HEK293 (cell line): ENCODE measurements at regions not wholly inside any gene's neighbourhood (a gene's known extent, or its start where the extent isn't known, plus 50 kb on each side); places are given as distances from the start of the nearest gene placed in this dataset.

ENCODE experiments used
- CTCF ChIA-PET: fragments of 350-600 bp; formaldehyde crosslinking; extraction: SDS; loops from one replicate; lab custom pipeline; 2021; ENCODE audit warnings: antibody characterized with exemption; lab: Yijun Ruan, JAX
- POLR2A ChIA-PET: fragments of 300-600 bp; formaldehyde crosslinking; extraction: SDS; loops from one replicate; lab custom pipeline; 2020; ENCODE audit warnings: antibody characterized with exemption, inconsistent platforms; lab: Yijun Ruan, JAX
- H3K27ac ChIP-seq: fragments of 200-500 bp; sonication (Bioruptor generic); 2 replicates; pipeline ENCODE4 v1.5.1; 2014; ENCODE audit warnings: low read depth, low read length, control low read depth, inconsistent platforms; ENCODE audit errors: extremely low read depth
- H3K36me3 ChIP-seq, 2 experiments: fragments of 200-500 bp in 1 of 2; sonication (Bioruptor generic) in 1 of 2; 1 replicate in 1 of 2; 2 replicates in 1 of 2; pipeline ENCODE4 v1.5.1; 2014 to 2017; ENCODE audit warnings: inconsistent platforms in 2 of 2, low read length in 2 of 2; ENCODE audit not compliant: control insufficient read depth in 2 of 2, insufficient read depth in 1 of 2
- H3K4me1 ChIP-seq: fragments of 200-500 bp; sonication (Bioruptor generic); 2 replicates; pipeline ENCODE4 v1.5.1; 2014; ENCODE audit warnings: mild to moderate bottlenecking, low read length, inconsistent platforms; ENCODE audit not compliant: control insufficient read depth, insufficient read depth
- H3K4me3 ChIP-seq: 2 replicates; pipeline ENCODE4 v1.5.1; 2011; ENCODE audit warnings: low read depth, mild to moderate bottlenecking, control low read depth, low read length, moderate library complexity
- H3K9me3 ChIP-seq: fragments of 200-500 bp; sonication (Bioruptor generic); 2 replicates; pipeline ENCODE4 v1.5.1; 2014; ENCODE audit warnings: low read depth, low read length, inconsistent platforms; ENCODE audit not compliant: control insufficient read depth, insufficient read depth
- HIC1 ChIP-seq: fragments of 450-650 bp; formaldehyde crosslinking; IDR thresholded peaks from 2 replicates; pipeline ENCODE4 v1.5.1; 2016; ENCODE audit warnings: missing biosample characterization, missing genetic modification characterization
- SALL2 ChIP-seq: fragments of 450-650 bp; formaldehyde crosslinking; IDR thresholded peaks from 2 replicates; pipeline ENCODE4 v1.5.0; 2017; ENCODE audit warnings: missing biosample characterization, mild to moderate bottlenecking, missing genetic modification characterization, borderline replicate concordance
- SP2 ChIP-seq: fragments of 450-650 bp; formaldehyde crosslinking; IDR thresholded peaks from 2 replicates; pipeline ENCODE4 v1.5.1; 2016; ENCODE audit warnings: missing biosample characterization, missing genetic modification characterization
- ZBTB1 ChIP-seq: fragments of 450-650 bp; formaldehyde crosslinking; IDR thresholded peaks from 2 replicates; pipeline ENCODE4 v1.5.1; 2016; ENCODE audit warnings: missing biosample characterization, missing genetic modification characterization
- ZBTB21 ChIP-seq: fragments of 450-650 bp; formaldehyde crosslinking; IDR thresholded peaks from 2 replicates; pipeline ENCODE4 v1.5.1; 2017; ENCODE audit warnings: missing biosample characterization, missing genetic modification characterization
- ZBTB8A ChIP-seq: fragments of 450-650 bp; formaldehyde crosslinking; IDR thresholded peaks from 2 replicates; pipeline ENCODE4 v1.5.1; 2016; ENCODE audit warnings: missing biosample characterization, missing genetic modification characterization
- ZNF10 ChIP-seq: fragments of 450-650 bp; formaldehyde crosslinking; IDR thresholded peaks from 2 replicates; pipeline ENCODE4 v1.5.1; 2017; ENCODE audit warnings: missing biosample characterization, missing genetic modification characterization
- ZNF133 ChIP-seq: fragments of 450-650 bp; formaldehyde crosslinking; IDR thresholded peaks from 2 replicates; pipeline ENCODE4 v1.5.1; 2016; ENCODE audit warnings: missing biosample characterization, missing genetic modification characterization
- ZNF146 ChIP-seq: fragments of 450-650 bp; formaldehyde crosslinking; IDR thresholded peaks from 2 replicates; pipeline ENCODE4 v1.5.1; 2016; ENCODE audit warnings: missing biosample characterization, missing genetic modification characterization
- ZNF157 ChIP-seq: fragments of 450-650 bp; formaldehyde crosslinking; IDR thresholded peaks from 2 replicates; pipeline ENCODE4 v1.5.1; 2016; ENCODE audit warnings: missing biosample characterization, missing genetic modification characterization
- ZNF211 ChIP-seq: fragments of 450-650 bp; formaldehyde crosslinking; IDR thresholded peaks from 2 replicates; pipeline ENCODE4 v1.5.1; 2016; ENCODE audit warnings: low read depth, missing biosample characterization, missing genetic modification characterization
- ZNF23 ChIP-seq: fragments of 450-650 bp; formaldehyde crosslinking; IDR thresholded peaks from 2 replicates; pipeline ENCODE4 v1.5.1; 2016; ENCODE audit warnings: missing biosample characterization, missing genetic modification characterization, borderline replicate concordance
- ZNF292 ChIP-seq: fragments of 450-650 bp; formaldehyde crosslinking; IDR thresholded peaks from 2 replicates; pipeline ENCODE4 v1.5.1; 2016; ENCODE audit warnings: low read depth, missing biosample characterization, missing genetic modification characterization, borderline replicate concordance
- ZNF324 ChIP-seq: fragments of 450-650 bp; formaldehyde crosslinking; IDR thresholded peaks from 2 replicates; pipeline ENCODE4 v1.5.1; 2016; ENCODE audit warnings: missing biosample characterization, missing genetic modification characterization
- ZNF354C ChIP-seq: fragments of 450-650 bp; formaldehyde crosslinking; IDR thresholded peaks from 2 replicates; pipeline ENCODE4 v1.5.1; 2016; ENCODE audit warnings: missing biosample characterization, missing genetic modification characterization, low read depth, borderline replicate concordance
- ZNF416 ChIP-seq: fragments of 450-650 bp; formaldehyde crosslinking; IDR thresholded peaks from 2 replicates; pipeline ENCODE4 v1.5.1; 2016; ENCODE audit warnings: missing biosample characterization, missing genetic modification characterization
- ZNF518A ChIP-seq: fragments of 450-650 bp; formaldehyde crosslinking; conservative IDR thresholded peaks from 2 replicates; pipeline ENCODE4 v1.5.1; 2016; ENCODE audit warnings: low read depth, missing biosample characterization, missing genetic modification characterization
- ZNF624 ChIP-seq: fragments of 450-650 bp; formaldehyde crosslinking; IDR thresholded peaks from 2 replicates; pipeline ENCODE4 v1.5.1; 2017; ENCODE audit warnings: missing biosample characterization, missing genetic modification characterization
- ZNF654 ChIP-seq: fragments of 450-650 bp; formaldehyde crosslinking; IDR thresholded peaks from 2 replicates; pipeline ENCODE4 v1.5.1; 2016; ENCODE audit warnings: low read depth, missing biosample characterization, missing genetic modification characterization
- ZNF660 ChIP-seq: fragments of 450-650 bp; IDR thresholded peaks from 2 replicates; pipeline ENCODE4 v1.5.1; 2018; ENCODE audit warnings: missing biosample characterization, mild to moderate bottlenecking, missing genetic modification characterization
- ZNF692 ChIP-seq: fragments of 450-650 bp; formaldehyde crosslinking; IDR thresholded peaks from 2 replicates; pipeline ENCODE4 v1.5.1; 2016; ENCODE audit warnings: missing biosample characterization, missing genetic modification characterization
- ZNF747 ChIP-seq: fragments of 450-650 bp; formaldehyde crosslinking; IDR thresholded peaks from 2 replicates; pipeline ENCODE4 v1.5.1; 2016; ENCODE audit warnings: missing biosample characterization, missing genetic modification characterization
- ZNF830 ChIP-seq: fragments of 450-650 bp; IDR thresholded peaks from 2 replicates; pipeline ENCODE4 v1.5.0; 2018; ENCODE audit warnings: missing biosample characterization, missing genetic modification characterization, low read depth, mild to moderate bottlenecking, moderate library complexity
- ZNF843 ChIP-seq: fragments of 450-650 bp; formaldehyde crosslinking; IDR thresholded peaks from 2 replicates; pipeline ENCODE4 v1.5.1; 2016; ENCODE audit warnings: missing biosample characterization, missing genetic modification characterization
- ZSCAN16 ChIP-seq: fragments of 450-650 bp; formaldehyde crosslinking; IDR thresholded peaks from 2 replicates; pipeline ENCODE4 v1.5.1; 2016; ENCODE audit warnings: missing biosample characterization, missing genetic modification characterization
- TF ChIP-seq, protein P1 (sequence below): fragments of 450-650 bp; formaldehyde crosslinking; IDR thresholded peaks from 2 replicates; pipeline ENCODE4 v1.5.1; 2016; ENCODE audit warnings: missing biosample characterization, missing genetic modification characterization
- TF ChIP-seq, protein P2 (sequence below): fragments of 450-650 bp; IDR thresholded peaks from 2 replicates; pipeline ENCODE4 v1.5.1; 2018; ENCODE audit warnings: missing biosample characterization, mild to moderate bottlenecking, missing genetic modification characterization

GRCh38 chr6:74054190-74054589 is 358.2 kb downstream of the CD109 start (continued):
- TF ChIP-seq SP2 (tag by site-specific recombination) (no peak), ZNF146 (tag by site-specific recombination) (no peak), ZBTB8A (tag by site-specific recombination) (no peak), ZNF518A (tag by site-specific recombination) (no peak), ZNF830 (no peak), ZNF416 (no peak), ZNF324 (no peak), ZBTB1 (tag by site-specific recombination) (no peak)
- TF ChIP-seq, protein P1, sequence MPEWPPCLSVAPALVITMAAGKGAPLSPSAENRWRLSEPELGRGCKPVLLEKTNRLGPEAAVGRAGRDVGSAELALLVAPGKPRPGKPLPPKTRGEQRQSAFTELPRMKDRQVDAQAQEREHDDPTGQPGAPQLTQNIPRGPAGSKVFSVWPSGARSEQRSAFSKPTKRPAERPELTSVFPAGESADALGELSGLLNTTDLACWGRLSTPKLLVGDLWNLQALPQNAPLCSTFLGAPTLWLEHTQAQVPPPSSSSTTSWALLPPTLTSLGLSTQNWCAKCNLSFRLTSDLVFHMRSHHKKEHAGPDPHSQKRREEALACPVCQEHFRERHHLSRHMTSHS (tag by site-specific recombination) = no peak
- TF ChIP-seq, all 188 proteins: peak for 0

DNA sequence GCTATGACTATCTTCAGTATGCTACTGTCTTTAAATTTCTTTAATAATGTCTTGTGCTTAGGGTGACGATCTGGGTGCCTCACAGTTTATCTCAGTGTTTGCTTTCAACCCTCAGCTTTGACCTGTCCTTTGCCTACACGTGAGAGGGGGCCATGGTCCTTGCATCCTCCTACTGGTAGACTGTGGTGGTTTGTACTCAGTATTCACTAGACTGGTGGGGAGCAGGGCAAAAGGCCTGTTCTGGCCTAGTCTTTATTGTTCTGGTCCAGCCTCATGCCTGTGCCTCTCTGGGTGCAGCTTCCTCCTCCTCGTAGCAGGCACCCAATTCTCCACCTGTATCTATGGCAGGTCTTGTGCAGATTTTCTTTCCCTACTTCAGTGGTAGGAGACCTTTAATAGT is 354.9 kb downstream of the CD109 start:
- POLR2A ChIA-PET = no interaction called here

DNA sequence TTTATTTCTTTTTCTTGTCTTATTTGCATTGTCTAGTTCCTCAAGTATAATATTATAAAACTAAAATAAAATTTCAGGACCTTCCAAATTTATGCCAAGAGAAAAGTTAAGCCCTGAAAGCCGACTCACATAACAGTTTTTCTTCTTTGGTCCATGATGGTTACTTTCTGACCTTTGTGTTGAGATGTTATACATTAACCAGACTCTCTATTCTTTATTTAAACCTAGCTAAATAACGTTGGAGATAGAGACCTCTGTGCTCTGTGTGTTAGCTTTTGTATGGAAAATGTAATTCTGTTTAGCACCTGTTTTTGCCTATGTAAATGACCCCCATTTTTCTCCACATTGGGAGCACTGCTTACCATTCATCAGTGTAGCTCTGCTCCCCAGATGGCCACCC is 352.4 kb downstream of the CD109 start:
- no peak overlapping the region for H3K4me3 ChIP-seq
- H3K4me1 ChIP-seq = no peaks in the 10 kb centered on the region
- ChIA-PET CTCF (interaction anchor here (0.6 kb wide), 1 partner anchor 215 kb away, joined by 3 read pairs; no protein-coding TSS in a partner anchor), POLR2A (no interaction called here)
- no peaks in the 10 kb centered on the region for H3K36me3 ChIP-seq
- no peak overlapping the region for H3K27ac ChIP-seq
- no peaks in the 10 kb centered on the region for H3K9me3 ChIP-seq
- no peak for TF ChIP-seq ZNF23 (tag by site-specific recombination)
- TF ChIP-seq ZNF624 (tag by site-specific recombination) = no peak
- no peak for TF ChIP-seq ZNF133
- no peak for TF ChIP-seq ZNF747 (tag by site-specific recombination)
- no peak for TF ChIP-seq ZNF354C
- TF ChIP-seq SALL2 = no peak
- TF ChIP-seq HIC1 = no peak
- no peak for TF ChIP-seq ZNF843 (tag by site-specific recombination)
- no peak for TF ChIP-seq ZNF211 (tag by site-specific recombination)
- TF ChIP-seq ZNF692 (tag by site-specific recombination) = no peak

More for the DNA sequence above, 354.9 kb downstream of the CD109 start:
- Histone ChIP-seq H3K4me1 (no peaks in the 10 kb centered on the region), H3K27ac (no peak overlapping the region), H3K36me3 (no peaks in the 10 kb centered on the region), H3K9me3 (no peaks in the 10 kb centered on the region), H3K4me3 (no peak overlapping the region)
- CTCF ChIA-PET = interaction anchor here (0.5 to 1.2 kb wide), 2 partner anchors 70 to 81 kb away, joined by 3 to 5 read pairs; no protein-coding TSS in a partner anchor
- TF ChIP-seq ZNF660 (tag by site-specific recombination) (no peak), ZNF10 (tag by site-specific recombination) (no peak), ZSCAN16 (no peak), ZNF292 (no peak), ZNF654 (no peak), ZNF157 (tag by site-specific recombination) (no peak), ZBTB21 (tag by site-specific recombination) (no peak), ZNF23 (tag by site-specific recombination) (no peak)
- TF ChIP-seq, protein P2, sequence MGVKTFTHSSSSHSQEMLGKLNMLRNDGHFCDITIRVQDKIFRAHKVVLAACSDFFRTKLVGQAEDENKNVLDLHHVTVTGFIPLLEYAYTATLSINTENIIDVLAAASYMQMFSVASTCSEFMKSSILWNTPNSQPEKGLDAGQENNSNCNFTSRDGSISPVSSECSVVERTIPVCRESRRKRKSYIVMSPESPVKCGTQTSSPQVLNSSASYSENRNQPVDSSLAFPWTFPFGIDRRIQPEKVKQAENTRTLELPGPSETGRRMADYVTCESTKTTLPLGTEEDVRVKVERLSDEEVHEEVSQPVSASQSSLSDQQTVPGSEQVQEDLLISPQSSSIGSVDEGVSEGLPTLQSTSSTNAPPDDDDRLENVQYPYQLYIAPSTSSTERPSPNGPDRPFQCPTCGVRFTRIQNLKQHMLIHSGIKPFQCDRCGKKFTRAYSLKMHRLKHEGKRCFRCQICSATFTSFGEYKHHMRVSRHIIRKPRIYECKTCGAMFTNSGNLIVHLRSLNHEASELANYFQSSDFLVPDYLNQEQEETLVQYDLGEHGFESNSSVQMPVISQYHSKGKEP (tag by site-specific recombination) = no peak
